ENCODE measurements at regions not wholly inside any gene's neighbourhood (a gene's known extent, or its start where the extent isn't known, plus 50 kb on each side); places are given as distances from the start of the nearest gene placed in this dataset.

DNA sequence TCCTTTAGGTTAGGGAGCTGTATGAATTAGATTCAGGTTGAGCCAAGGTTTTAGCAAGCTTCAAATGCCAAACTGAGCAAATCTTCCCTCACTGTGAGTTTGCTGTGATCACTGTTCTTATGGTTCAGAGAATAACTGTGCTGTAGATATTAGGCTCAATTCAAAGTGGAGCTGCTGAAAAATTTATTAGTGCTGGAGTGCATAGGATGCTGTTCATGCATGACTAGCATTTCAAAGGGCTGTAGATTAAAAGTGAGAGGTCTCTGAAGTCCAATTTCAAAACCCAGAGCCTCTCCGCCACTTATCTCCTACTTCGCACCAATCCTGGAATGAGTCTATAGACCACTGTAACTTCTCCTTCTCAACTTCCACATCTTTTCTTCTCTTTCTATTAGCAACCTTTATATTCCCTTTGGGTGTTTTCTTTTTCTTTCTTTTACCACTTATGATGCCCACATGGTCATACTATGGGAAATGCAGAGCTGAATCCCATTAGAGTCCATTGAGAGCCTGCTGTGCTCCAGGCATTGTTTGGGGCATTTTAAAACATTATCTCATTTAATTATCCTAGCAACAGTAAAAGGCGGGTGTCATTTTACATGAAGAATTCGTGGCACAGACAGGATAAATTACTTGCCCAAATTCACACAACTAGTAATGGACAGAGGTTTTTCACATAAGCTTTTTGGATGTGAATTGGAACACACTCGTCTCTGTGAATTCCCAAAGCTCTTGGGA is 77.5 kb upstream of the EEA1 start:
- H3K4me2 ChIP-seq (ENCODE audit: low read length), result no peak overlapping the region
- intact Hi-C loops (cut with micrococcal nuclease; ENCODE audit: unreplicated experiment), result no loop called here
- no peaks in the 10 kb centered on the region for H3K9me2 ChIP-seq (ENCODE audit: insufficient read depth, low read length)
- ChIA-PET POLR2A (interaction anchor here (1.0 kb wide), 1 partner anchor 15 kb away, joined by 3 read pairs; no protein-coding TSS in a partner anchor), CTCF (ENCODE audit: unreplicated experiment) (no interaction called here)
- no peaks in the 10 kb centered on the region for H4K20me1 ChIP-seq (ENCODE audit: insufficient read depth, low read length)
- H3K4me1 ChIP-seq (ENCODE audit: insufficient read depth, low read length, poor library complexity, severe bottlenecking), result peaks cover 6% of the 10 kb centered on the region
- no peak overlapping the region for H3K4me3 ChIP-seq (ENCODE audit: low read depth, low read length, poor library complexity, severe bottlenecking)
- no peaks in the 10 kb centered on the region for H3K79me2 ChIP-seq (ENCODE audit: insufficient read depth, low read depth, low read length)
- DNase-seq (ENCODE audit: low spot score), result no peak
- no peak overlapping the region for H3K27ac ChIP-seq (ENCODE audit: low read depth, low read length, poor library complexity, severe bottlenecking)
- TF ChIP-seq, protein P1, sequence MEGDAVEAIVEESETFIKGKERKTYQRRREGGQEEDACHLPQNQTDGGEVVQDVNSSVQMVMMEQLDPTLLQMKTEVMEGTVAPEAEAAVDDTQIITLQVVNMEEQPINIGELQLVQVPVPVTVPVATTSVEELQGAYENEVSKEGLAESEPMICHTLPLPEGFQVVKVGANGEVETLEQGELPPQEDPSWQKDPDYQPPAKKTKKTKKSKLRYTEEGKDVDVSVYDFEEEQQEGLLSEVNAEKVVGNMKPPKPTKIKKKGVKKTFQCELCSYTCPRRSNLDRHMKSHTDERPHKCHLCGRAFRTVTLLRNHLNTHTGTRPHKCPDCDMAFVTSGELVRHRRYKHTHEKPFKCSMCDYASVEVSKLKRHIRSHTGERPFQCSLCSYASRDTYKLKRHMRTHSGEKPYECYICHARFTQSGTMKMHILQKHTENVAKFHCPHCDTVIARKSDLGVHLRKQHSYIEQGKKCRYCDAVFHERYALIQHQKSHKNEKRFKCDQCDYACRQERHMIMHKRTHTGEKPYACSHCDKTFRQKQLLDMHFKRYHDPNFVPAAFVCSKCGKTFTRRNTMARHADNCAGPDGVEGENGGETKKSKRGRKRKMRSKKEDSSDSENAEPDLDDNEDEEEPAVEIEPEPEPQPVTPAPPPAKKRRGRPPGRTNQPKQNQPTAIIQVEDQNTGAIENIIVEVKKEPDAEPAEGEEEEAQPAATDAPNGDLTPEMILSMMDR (conservative IDR thresholded peaks at IDR 0.05; ENCODE audit: low read length), result no peak
- no peak for TF ChIP-seq EZH2phosphoT487 (IDR thresholded peaks at IDR 0.05; ENCODE audit: borderline replicate concordance, low read depth, low read length)
- H3K36me3 ChIP-seq (ENCODE audit: insufficient read depth, low read length), result no peaks in the 10 kb centered on the region
- H2AFZ ChIP-seq (ENCODE audit: low read length), result no peak overlapping the region
- no peaks in the 10 kb centered on the region for H3K9me3 ChIP-seq (ENCODE audit: low read length)
- no TSS peak for BruUV-seq (replicated peaks)

DNA sequence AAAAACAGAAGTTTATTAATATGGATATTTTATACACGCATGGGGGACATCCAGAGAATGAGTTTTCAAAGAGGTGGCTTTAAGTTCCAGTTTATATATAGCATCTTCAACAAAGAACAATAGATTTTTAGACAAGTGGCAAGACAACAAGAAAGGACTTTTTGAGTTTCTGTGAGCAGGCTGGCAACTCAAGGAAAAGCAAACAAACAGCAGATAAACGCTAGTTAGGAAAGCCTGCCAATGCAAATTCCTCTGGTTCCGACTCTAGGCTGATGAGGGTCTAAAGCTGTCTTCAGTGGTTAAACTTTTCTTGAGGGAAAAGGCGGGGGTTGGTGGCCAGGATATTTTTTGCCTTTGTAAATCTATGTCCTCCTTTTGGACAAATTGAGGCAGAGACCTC is 78.4 kb upstream of the EEA1 start:
- Histone ChIP-seq H3K27ac (ENCODE audit: low read depth, low read length, poor library complexity, severe bottlenecking) (no peak overlapping the region), H2AFZ (ENCODE audit: low read length) (peak overlapping the region; percentile 61), H4K20me1 (ENCODE audit: insufficient read depth, low read length) (no peaks in the 10 kb centered on the region), H3K79me2 (ENCODE audit: insufficient read depth, low read depth, low read length) (no peaks in the 10 kb centered on the region), H3K4me2 (ENCODE audit: low read length) (no peak overlapping the region), H3K9me3 (ENCODE audit: low read length) (no peaks in the 10 kb centered on the region), H3K4me3 (ENCODE audit: low read depth, low read length, poor library complexity, severe bottlenecking) (no peak overlapping the region), H3K36me3 (ENCODE audit: insufficient read depth, low read length) (no peaks in the 10 kb centered on the region), H3K9me2 (ENCODE audit: insufficient read depth, low read length) (no peaks in the 10 kb centered on the region), H3K4me1 (ENCODE audit: insufficient read depth, low read length, poor library complexity, severe bottlenecking) (peaks cover 6% of the 10 kb centered on the region)
- no peak for DNase-seq (ENCODE audit: low spot score)
- intact Hi-C loops (cut with micrococcal nuclease; ENCODE audit: unreplicated experiment), result no loop called here
- CTCF ChIA-PET (ENCODE audit: unreplicated experiment), result no interaction called here
- no TSS peak for BruUV-seq (replicated peaks)
- POLR2A ChIA-PET, result interaction anchor here (0.6 to 4.4 kb wide), 7 partner anchors 10 to 1185 kb away, joined by 3 to 29 read pairs (median 3); no protein-coding TSS in a partner anchor
- no peak for TF ChIP-seq EZH2phosphoT487 (IDR thresholded peaks at IDR 0.05; ENCODE audit: borderline replicate concordance, low read depth, low read length)
- TF ChIP-seq, protein P1 (conservative IDR thresholded peaks at IDR 0.05; ENCODE audit: low read length), result no peak

Measured in OCI-LY7 (cell line).